HG02798 (cell line): ENCODE measurements at regions not wholly inside any gene's neighbourhood (a gene's known extent, or its start where the extent isn't known, plus 50 kb on each side); places are given as distances from the start of the nearest gene placed in this dataset.

Experiments used
- ATAC-seq: cut with Tn5 transposase; IDR thresholded peaks from one replicate; pipeline ENCODE4 v1.9.1; 2021; ENCODE audit warnings: mild to moderate bottlenecking; ENCODE audit not compliant: unreplicated experiment, poor library complexity

DNA sequence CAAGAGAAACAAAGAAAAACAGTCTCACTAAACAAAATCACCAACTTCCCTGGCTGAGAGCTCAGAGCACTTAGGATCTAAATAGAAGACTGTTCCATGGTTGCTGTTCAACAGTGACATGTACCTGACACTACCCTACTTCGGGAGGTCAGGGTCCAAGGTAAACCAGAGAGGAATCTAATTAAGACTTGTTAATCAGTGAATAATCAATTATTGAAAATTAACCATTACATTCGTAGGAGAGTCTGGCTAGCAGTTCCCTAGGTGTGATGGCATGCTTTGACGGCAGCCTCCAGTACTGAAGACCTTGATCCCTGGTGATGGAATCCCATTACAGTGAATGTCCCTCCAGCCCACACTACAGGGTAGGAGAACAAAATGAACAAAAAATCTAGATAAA, 154.0 kb upstream of the AFDN start:
- no peak for ATAC-seq

DNA sequence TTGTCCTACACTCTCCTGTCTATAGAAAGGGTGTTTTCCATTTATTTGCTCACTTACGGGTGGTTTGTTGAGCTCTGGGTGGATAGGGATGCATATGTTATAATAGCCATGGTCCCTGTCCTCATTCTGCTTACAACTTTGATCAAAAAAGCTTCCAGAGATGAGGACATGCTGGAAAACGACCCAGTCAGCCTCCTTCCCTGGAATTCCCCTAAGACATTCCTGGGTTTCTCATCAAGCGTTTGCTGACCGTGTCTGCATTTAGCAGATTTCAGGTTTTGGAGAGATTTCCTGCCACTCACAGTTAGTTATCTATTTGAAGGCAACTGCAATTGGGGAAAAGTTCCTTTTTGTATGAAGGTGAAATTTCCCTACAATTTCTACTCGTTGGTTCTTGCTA, 152.8 kb upstream of the AFDN start:
- no peak for ATAC-seq

DNA sequence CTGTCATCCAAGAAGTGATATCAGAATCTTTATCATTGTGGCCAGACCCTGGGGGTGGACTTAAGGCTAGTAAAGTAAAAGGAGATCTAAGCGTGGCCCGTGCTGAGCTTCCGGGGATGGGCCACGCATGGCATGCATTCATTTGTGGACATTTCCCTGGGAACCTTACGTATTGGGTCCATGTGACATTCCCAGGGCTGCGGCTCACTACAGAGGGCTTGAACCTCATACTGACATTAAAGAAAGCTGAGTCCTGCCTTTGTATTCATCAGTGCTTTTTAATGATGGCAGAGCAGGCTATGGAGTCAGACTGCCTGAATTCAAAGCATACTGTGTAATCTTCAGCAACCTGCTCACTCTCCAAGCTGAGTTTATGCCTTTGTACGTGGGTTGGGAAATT, 152.2 kb upstream of the AFDN start:
- ATAC-seq: no peak

DNA sequence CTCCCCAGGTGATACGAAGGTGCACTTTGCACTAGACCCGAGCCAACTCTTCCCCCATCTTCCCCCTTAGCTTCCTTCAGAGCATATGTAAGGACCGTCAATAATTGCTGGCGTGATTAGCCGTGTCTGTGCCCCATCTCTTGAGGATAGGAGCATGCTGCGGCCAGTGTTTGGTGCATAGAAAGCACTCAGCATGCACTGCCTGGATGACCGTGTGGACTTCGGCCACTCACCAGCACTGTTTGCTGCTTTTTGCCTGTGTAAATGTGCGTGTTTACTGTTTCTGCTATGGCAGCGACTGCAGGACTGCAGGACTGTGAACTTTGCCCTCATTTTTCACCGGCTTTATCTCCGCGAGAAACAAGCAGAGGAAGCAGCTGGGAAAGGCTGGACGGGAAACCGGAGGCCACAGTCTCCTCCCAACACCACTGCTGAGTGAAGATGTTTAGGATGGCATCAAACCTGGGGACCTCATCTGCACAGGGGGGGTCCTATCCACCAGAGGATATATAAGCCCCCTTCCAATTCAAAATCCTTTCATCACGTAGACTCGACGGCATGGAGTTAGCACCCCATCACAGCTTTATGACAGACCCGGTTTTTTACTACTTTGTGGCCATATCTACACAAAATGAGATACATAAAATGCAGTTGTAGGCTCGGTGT, 150.6 kb upstream of the AFDN start:
- no peak for ATAC-seq

DNA sequence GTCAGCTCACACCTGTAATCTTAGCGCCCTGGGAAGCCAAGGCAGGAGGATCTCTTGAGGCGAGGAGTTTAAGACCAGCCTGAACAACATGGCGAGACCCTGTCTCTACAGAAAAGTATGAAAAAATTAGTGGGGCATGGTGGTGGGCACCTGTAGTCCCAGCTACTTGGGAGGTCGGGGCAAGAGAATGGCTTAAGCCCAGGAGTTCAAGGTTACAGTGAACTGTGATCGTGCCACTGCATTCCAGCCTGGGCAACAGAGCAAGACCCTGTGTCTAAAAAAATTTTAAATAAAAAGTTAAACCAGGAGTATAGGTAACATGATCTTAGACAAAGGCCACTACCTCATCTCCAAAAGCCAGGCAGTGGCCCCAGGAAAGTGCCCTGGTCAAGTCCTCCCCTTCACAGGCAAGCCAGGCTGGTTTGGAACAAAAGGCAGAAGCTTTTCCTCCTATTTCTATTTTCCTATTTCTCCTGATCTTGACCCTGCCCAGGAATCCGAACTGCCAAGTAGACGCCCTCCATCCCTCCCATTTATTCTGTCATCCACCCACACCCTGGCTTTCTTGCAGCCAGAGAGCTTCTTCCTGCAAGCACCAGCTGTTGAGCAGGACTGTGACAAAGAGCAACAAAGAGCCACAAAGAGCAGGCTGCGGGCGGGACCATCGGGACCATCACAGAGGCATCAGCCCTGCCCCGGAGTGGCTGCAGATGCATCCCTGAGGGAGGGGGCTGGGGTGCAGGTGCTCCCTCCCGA, 149.9 kb upstream of the AFDN start:
- ATAC-seq: no peak

DNA sequence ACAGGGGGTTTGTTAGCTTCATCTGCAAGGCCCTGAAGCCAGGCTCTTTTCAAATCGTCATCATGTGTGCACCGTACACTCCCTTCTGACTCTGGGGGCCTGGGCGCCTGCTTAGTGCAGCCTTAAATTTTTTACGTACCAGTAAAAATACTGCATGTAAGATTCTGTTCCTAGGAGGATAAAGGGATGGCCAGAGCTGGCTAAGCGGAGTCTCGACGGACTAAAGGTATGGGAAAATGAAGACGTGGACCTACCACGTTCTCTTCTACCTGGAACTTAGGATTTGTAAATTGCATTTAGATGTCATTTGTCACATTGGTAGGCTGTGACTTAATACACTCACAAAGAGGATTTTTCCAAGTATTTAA, 149.3 kb upstream of the AFDN start:
- no peak for ATAC-seq

DNA sequence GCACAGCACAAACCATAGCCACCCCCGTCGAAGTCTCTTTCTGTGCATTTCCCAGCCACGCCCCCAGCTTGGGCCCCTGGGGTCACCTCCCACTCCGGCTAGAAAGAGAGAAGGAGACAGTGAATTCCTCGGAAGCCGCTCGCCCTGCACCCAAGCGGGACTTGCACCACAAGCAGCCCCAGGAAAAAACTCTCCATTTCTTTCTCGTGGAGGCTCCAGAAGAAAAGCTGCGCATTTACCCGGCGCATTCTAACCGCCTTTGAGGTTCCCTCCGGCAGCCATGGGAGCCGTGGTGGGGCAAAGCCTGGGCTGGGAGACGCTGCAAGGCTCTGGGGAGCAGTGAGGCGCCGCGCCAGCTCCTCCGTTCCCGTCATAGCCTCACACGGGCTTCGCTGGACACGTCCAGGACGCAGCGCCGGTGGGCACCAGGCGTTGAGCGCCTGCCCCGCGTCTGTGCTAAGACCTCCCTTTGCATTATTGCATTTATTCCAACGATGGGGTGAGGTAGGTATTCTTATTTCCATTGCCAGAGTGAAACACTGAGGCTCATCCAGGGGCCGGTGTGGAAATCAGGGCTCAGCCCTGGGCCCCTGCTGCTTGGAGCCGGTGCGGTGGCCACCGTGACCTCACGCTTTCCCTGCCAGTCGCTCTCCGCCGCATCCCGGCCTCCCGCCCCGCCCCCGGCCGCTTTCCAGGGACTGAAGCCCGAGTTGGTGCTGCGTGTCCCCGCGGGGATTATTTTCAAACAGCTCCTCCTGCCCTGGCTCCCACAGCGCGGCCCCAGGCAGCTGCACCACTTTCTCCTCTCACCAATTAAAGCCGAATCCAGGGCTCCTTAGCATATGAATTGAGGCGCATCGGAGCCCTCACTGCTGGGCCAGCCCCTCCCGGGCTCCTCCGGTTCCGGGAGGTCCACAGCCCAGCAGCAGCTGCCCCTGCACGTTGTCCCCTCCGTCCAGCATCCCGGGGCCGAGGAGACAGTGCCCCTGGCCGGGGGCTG, 148.3 kb upstream of the AFDN start:
- ATAC-seq: no peak

DNA sequence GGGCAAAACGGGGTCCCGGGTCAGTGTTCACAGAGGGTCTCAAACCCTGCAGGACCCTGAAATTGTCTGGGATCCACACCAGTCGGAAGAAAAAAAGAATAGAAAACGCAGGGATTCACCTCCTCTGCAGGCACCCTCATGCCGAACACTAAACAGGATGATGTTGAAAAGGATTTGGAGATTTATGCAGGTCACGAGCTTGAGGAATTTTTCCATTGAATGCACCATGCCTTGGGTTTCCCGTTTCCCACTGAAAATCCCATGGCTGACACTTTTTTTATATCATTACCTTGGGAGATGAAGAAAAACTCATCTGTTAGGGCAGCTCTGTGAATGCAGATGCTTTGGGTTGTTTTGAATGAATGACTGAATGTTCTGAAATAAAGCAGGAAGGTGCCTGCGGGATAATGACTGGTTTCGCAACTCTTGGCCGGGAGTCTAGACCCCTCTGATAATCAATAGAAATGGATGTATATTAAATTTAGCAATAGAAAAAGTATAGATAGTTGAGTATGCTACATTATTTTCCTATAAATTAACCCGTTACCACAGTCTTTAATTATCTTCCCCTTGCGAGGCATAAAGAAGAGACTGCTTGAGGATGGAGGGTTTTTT, 147.5 kb upstream of the AFDN start:
- ATAC-seq: no peak

DNA sequence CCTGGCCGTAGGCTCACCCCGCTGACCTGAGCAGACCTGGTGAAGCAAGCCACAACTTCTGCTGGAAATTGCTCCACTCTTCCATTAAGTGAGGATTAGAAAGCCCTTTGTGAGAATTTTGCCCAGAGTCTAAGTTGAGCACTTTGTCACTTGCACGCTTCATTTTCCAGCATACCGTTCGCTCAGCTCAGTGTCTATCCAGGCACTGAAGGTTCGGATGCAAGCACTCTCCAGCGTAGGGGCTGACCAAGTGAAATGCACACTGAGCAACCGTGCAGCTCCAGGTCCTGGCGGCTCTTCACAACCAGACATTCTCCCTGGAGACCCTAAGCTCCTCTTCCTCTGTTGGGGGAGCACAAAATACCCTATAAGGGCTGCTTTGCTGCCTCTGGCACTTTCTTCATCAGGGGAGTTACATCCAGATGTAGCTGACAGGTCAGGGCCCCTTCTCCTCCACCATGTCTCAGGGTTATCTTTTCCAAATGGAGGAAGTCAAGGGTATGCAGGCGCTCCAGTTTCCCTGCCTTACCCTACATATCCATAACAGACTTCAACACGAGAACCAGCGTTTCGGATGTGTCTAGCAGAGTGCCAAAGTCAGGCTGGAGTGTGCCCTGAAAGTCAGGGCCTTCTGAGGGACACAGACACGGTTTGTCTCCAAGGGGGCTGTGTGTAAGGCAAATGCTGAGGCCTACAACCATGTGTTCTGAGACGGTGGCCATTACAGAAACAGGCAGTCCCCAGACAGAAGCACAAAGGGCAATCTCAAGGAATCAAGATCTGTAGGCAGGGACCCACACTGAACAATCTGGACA, 146.7 kb upstream of the AFDN start:
- no peak for ATAC-seq

DNA sequence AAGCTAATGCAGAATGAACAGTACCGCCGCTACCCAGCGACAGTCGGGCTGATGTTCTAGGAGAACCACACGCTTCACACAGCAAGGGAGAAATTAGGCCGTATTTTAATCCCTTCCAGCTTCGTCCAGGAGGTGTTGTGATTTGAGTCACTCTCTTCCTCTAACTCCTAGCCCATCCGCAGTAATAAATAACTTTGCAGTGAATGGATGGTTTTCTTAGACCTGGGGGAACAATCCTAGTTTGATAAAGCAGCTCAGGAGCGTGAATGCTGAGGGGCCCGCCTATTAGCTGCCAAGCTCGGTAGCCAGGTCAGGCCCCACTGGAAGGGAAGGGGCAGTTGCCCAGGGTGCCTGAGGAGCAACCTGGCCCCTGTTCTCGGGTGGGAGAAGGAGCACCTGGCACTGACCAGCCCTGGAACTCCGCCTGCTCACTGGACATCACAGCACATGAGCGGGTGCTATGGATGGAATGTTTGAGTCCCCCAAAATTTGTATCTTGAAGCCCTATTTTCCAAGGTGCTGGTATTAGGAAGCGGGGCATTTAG, 146.0 kb upstream of the AFDN start:
- ATAC-seq: no peak

DNA sequence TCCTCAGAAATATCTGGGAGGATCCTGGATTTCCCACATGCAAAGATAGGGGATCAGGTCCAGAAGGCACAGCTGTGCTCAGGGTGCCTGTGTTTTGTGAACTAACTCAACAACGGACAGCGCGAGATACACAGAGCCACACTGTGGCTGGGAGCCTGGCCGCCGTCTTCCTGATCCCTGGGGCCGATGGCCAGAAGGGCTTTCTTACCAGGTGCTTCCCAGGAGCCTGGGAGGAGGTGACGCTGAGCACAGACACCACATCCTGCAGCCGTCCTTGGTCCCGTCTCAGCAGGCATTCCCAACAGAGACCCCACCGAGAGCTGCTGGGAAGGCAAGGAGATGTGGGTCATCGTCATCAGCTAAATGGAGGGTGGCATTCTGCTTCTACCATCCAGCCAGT, 144.6 kb upstream of the AFDN start:
- ATAC-seq: no peak

DNA sequence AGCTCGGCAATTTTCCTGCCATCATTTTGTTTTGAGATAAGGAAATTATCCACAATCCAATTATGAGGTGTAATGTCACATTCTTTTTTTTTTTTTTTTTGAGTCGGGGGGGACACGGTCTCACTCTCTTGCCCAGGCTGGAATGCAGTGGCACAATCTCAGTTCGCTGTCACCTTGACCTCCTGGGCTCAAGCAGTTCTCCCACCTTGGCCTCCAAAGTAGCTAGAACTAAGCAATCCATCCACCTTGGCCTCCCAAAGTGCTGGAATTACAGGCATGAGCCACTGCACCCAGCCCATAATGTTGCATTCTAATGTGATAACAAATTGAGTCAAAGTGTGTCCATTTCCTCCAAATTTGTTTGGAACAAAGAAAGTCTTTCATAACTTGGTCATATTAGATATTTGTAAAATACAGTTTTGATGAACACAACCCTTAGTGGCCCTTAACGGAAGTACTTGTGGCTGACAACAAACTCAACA, 144.1 kb upstream of the AFDN start:
- ATAC-seq: no peak

DNA sequence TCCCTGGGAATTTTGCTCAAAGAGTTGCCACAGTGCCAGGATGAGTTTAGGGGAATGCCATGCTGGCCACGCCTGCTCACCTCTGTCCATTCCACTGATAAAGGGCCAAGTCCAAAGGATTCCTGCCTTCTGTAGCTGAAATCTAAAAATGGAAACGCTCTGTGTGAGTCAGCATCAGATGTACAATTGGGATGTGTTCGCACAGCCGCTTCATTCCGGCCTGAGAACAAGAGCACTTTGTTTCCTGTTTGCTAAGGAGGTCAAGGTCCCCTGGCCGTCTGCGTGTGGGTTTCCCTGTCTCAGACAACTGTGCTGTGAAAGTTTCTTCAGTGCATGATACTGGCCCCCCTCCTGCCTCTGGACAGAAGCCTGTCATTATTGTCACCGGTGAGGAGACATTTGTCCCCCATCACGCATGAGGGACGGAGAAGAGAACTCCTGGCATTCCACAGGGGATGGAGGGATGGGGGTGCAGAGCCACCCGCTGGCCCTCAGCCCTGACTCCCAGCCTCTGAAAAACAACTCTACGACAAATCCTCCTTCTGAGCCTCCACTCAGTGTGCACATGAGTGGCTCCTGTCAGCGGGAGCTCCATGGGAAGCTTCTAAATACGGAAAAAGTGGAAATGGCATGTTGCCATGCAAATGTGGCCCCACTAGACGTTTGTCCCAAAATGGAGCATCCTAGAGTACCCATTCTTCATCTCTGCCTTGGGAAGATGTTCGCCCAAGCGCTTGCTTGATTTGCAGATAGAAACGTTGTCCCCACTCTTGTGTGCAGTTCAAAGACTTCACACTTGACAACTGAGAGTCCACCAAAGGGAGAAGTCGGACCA, 143.5 kb upstream of the AFDN start:
- no peak for ATAC-seq

DNA sequence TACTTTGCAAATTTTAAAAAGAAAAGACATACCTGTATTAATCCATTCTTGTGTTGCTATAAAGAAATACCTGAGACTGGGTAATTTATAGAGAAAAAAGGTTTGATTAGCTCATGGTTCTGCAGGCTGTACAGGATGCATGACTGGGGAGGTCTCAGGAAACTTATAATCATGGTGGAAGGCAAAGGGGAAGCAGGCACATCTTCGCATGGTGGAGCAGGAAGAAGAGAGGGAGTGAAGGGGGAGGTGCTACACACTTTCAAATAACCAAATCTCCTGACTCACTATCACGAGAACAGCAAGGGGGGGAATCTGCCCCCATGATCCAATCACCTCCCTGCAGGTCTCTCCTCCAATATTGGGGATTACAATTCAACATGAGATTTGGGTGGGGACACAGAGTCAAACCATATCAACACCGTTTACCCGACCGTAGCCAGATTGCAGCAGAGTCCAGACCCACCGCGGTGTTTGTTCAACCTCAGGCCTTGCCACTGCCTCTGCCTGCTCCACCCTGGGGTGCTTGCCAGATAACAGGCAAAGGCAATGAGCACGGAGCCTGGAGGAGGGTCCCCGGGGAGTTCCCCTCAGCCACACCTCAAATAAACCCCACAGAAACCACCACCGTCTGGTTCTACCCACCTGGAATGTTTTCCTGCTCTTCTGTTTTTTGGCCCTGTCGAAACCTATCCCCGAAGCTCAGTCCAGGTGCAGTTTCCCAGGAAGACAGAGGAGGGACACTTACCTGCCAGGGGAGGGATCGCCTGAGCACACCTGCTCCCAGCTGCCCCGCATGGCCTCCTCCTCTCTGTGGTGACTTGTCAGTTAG, 142.2 kb upstream of the AFDN start:
- no peak for ATAC-seq

DNA sequence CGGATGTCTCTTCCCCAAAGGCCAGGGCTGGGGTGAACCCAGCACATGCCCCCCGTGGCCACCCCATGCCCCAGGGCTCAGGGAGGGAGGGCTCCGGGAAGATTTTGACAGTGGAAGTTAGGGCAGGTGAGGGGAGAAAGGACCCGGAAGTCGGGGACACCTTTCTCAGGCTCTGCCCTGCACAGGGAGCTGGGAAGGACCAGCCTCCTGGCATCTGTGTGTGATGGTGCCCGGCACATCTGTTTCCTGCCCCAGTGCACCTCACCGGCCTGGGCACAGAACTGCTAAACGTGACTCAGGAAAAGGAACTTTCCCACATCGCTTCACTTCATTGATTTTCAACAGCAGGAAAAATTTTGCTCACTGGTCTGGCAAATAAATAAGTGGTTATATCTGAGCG, 141.1 kb upstream of the AFDN start:
- ATAC-seq: no peak

DNA sequence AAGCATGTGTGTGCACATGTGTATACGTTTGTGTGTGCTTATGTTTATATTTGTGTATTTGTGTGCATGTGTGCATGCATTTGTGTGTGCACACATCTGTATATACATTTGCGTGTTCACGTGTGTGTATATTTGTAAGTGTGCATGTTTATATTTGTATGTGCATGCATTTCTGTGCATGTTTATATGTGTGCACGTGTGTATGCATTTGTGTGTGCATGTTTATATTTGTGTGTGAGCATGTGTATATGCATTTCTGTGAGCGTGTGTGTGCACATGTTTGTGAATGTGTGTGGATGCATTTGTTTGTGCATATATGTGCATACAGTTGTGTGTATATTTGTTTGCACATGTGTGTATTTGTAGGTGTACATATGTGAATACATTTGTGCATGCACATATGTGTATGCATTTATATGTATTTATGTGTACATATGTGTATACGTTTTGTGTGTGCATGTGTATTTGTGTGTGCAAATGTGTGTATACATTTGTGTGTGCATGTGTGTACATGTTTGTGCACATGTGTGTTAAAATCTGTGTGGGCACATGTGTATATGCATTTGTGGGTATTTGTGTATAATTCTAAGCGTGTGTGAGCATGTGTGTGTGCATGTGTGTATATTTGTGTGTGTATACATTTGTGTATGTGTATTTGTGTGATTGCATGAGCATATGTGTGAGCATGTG, 140.4 kb upstream of the AFDN start:
- no peak for ATAC-seq

DNA sequence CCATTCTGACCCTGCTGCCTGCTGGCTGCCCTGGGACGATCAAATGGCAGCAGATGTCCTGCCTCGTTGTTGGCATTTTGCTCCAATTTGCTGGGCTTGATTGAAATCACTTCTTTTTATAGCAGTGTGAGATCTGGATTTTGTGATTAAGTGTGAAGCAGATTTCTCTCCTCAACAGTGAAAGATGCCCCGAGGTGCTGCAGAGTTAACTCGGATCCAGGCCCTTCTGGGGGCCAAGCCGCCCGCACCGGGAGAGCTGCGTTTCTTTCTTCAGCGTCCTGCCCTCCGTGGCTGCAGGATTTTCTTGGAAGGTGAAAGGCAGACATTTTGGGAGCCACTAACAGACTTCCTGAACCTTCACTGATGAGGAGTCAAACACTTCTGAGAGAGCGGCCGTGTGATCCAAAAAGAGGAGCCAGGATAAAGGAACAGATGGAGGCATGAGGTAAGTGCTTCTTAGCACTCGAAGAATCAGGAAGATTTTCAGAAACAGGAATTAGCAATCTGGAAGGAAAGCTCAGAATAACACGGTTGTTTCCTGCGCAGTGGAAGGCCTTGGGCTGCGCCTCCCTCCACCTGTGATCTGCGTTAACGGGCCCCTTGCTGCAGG, 139.5 kb upstream of the AFDN start:
- no peak for ATAC-seq
